H1 (cell line): ENCODE measurements at regions not wholly inside any gene's neighbourhood (a gene's known extent, or its start where the extent isn't known, plus 50 kb on each side); places are given as distances from the start of the nearest gene placed in this dataset.

Experiments
- CTCF ChIA-PET: fragments of 300-600 bp; sonication (Branson Sonifier 250); formaldehyde crosslinking; loops from one replicate; lab custom pipeline; 2021; ENCODE audit not compliant: partially characterized antibody; lab: Charles Lee
- POLR2A ChIA-PET: fragments of 300-600 bp; sonication (Branson Sonifier 250); formaldehyde crosslinking; loops from one replicate; lab custom pipeline; 2021; ENCODE audit warnings: inconsistent platforms; ENCODE audit not compliant: partially characterized antibody; lab: Charles Lee
- DNase-seq, 2 experiments: peaks; one replicate each; pipeline versions ENCODE4 v3.0.0 to v3.0.0-alpha.2; 2010 to 2022; ENCODE audit warnings: low spot score in 2 of 2, low read depth in 1 of 2, mixed read lengths in 1 of 2
- FAIRE-seq: peaks from 2 replicates; lab custom pipeline; 2011; peaks lifted over from hg19 to GRCh38; lab: Jason Lieb, UNC
- H2AFZ ChIP-seq: 2 replicates; pipeline ENCODE4 v1.8.1; 2012; ENCODE audit warnings: low read length, inconsistent platforms
- H2AK5ac ChIP-seq: 2 replicates; pipeline ENCODE4 v1.6.1; 2013; ENCODE audit warnings: low read depth, low read length
- H2BK120ac ChIP-seq: replicated peaks from 2 replicates; pipeline ENCODE3; 2013; ENCODE audit warnings: low read depth, low read length, inconsistent platforms
- H2BK12ac ChIP-seq: 2 replicates; pipeline ENCODE4 v1.6.1; 2013; ENCODE audit warnings: low read depth, low read length
- H2BK15ac ChIP-seq: 2 replicates; pipeline ENCODE4 v1.6.1; 2013; ENCODE audit warnings: low read length
- H2BK20ac ChIP-seq: 2 replicates; pipeline ENCODE4 v1.6.1; 2013; ENCODE audit warnings: low read length
- H2BK5ac ChIP-seq: 2 replicates; pipeline ENCODE4 v1.6.1; 2013; ENCODE audit warnings: low read depth, low read length
- H3K14ac ChIP-seq: 2 replicates; pipeline ENCODE4 v1.6.1; 2013; ENCODE audit warnings: inconsistent platforms; ENCODE audit not compliant: insufficient read length
- H3K18ac ChIP-seq: 2 replicates; pipeline ENCODE4 v1.6.1; 2013; ENCODE audit warnings: low read length; ENCODE audit errors: extremely low read depth
- H3K23ac ChIP-seq: 2 replicates; pipeline ENCODE4 v1.6.1; 2013; ENCODE audit warnings: inconsistent platforms; ENCODE audit not compliant: insufficient read length
- H3K23me2 ChIP-seq: 2 replicates; pipeline ENCODE4 v1.6.1; 2013; ENCODE audit warnings: low read depth, low read length
- H3K27ac ChIP-seq: 2 replicates; pipeline ENCODE4 v1.6.1; 2011; ENCODE audit warnings: low read depth, low read length, inconsistent platforms
- H3K27me3 ChIP-seq, 4 experiments: replicated peaks in 1 of 4; 1 replicate in 1 of 4; 2 replicates in 3 of 4; pipeline versions ENCODE4 v1.6.1 to v1.8.1; 2011 to 2013; ENCODE audit warnings: low read length in 3 of 4, mild to moderate bottlenecking in 3 of 4, inconsistent platforms in 2 of 4, mixed read lengths in 2 of 4, moderate library complexity in 1 of 4; ENCODE audit not compliant: control insufficient read depth in 3 of 4, insufficient read depth in 3 of 4; ENCODE audit errors: extremely low read depth in 1 of 4
- H3K36me3 ChIP-seq, 4 experiments: 2 replicates each; pipeline versions ENCODE4 v1.6.1 to v1.8.1; 2011 to 2013; ENCODE audit warnings: mild to moderate bottlenecking in 4 of 4, low read length in 3 of 4, moderate library complexity in 2 of 4, control low read depth in 1 of 4, inconsistent platforms in 1 of 4; ENCODE audit not compliant: insufficient read depth in 4 of 4, control insufficient read depth in 2 of 4
- H3K4ac ChIP-seq: replicated peaks from 2 replicates; pipeline ENCODE3; 2013; ENCODE audit warnings: low read length, low read depth, mixed read lengths, inconsistent platforms; ENCODE audit not compliant: insufficient read length
- H3K4me1 ChIP-seq, 4 experiments: replicated peaks in 1 of 4; 1 replicate in 1 of 4; 2 replicates in 3 of 4; pipeline versions ENCODE4 v1.6.1 to v1.8.1; 2011 to 2013; ENCODE audit warnings: low read length in 3 of 4, inconsistent platforms in 2 of 4, mixed read lengths in 1 of 4; ENCODE audit not compliant: insufficient read depth in 4 of 4, control insufficient read depth in 3 of 4
- H3K4me2 ChIP-seq, 2 experiments: 2 replicates each; pipeline versions ENCODE4 v1.6.1 to v1.8.1; 2011 to 2013; ENCODE audit warnings: low read depth in 2 of 2, low read length in 2 of 2, control low read depth in 1 of 2, inconsistent platforms in 1 of 2, mild to moderate bottlenecking in 1 of 2; ENCODE audit not compliant: insufficient read depth in 1 of 2
- H3K4me3 ChIP-seq, 4 experiments: fragments of 200-600, 300-600 bp in 1 of 4; sonication (generic), shearing (Covaris generic), sonication (Bioruptor Twin) in 1 of 4; 2 replicates each; pipeline versions ENCODE4 v1.5.1 to v1.8.1; 2011 to 2016; ENCODE audit warnings: low read length in 4 of 4, low read depth in 3 of 4, control low read depth in 2 of 4, inconsistent platforms in 2 of 4, mild to moderate bottlenecking in 2 of 4, mixed read lengths in 1 of 4, moderate library complexity in 1 of 4; ENCODE audit not compliant: insufficient read depth in 2 of 4; ENCODE audit errors: extremely low read depth in 1 of 4
- H3K56ac ChIP-seq: replicated peaks from 2 replicates; pipeline ENCODE3; 2013; ENCODE audit warnings: low read depth, mild to moderate bottlenecking, mixed read lengths, low read length, inconsistent platforms; ENCODE audit not compliant: insufficient read length
- H3K79me1 ChIP-seq: 2 replicates; pipeline ENCODE4 v1.6.1; 2013; ENCODE audit warnings: low read depth, low read length, control low read depth
- H3K79me2 ChIP-seq, 2 experiments: 2 replicates each; pipeline versions ENCODE4 v1.6.1 to v1.8.1; 2012 to 2013; ENCODE audit warnings: low read length in 2 of 2, mild to moderate bottlenecking in 2 of 2, inconsistent platforms in 1 of 2; ENCODE audit not compliant: insufficient read depth in 2 of 2, control insufficient read depth in 1 of 2
- H3K9ac ChIP-seq, 4 experiments: replicated peaks in 1 of 4; 1 replicate in 1 of 4; 2 replicates in 3 of 4; pipeline versions ENCODE4 v1.6.1 to v1.8.1; 2011 to 2013; ENCODE audit warnings: low read depth in 3 of 4, low read length in 3 of 4, control low read depth in 2 of 4, mild to moderate bottlenecking in 2 of 4, moderate library complexity in 2 of 4, inconsistent platforms in 1 of 4; ENCODE audit errors: extremely low read depth in 1 of 4
- H3K9me3 ChIP-seq, 2 experiments: 2 replicates each; pipeline versions ENCODE4 v1.6.1 to v1.8.1; 2012 to 2013; ENCODE audit warnings: mild to moderate bottlenecking in 2 of 2, moderate library complexity in 2 of 2, control low read depth in 1 of 2, inconsistent platforms in 1 of 2, low read depth in 1 of 2, low read length in 1 of 2, mixed read lengths in 1 of 2; ENCODE audit not compliant: insufficient read depth in 2 of 2
- H4K20me1 ChIP-seq, 2 experiments: replicated peaks in 1 of 2; 2 replicates each; pipeline versions ENCODE3 to v1.8.1; 2011 to 2013; ENCODE audit warnings: inconsistent platforms in 2 of 2, low read length in 2 of 2, mild to moderate bottlenecking in 1 of 2; ENCODE audit not compliant: insufficient read depth in 2 of 2, control insufficient read depth in 1 of 2
- H4K5ac ChIP-seq: 2 replicates; pipeline ENCODE4 v1.6.1; 2013; ENCODE audit warnings: low read length, low read depth, mixed read lengths, inconsistent platforms; ENCODE audit not compliant: insufficient read length
- H4K8ac ChIP-seq: 2 replicates; pipeline ENCODE4 v1.8.0; 2013; ENCODE audit warnings: mild to moderate bottlenecking, moderate library complexity, low read length, inconsistent platforms; ENCODE audit not compliant: insufficient read depth; ENCODE audit errors: extremely low read depth
- H4K91ac ChIP-seq: replicated peaks from 2 replicates; pipeline ENCODE3; 2013; ENCODE audit warnings: low read length, mixed read lengths, inconsistent platforms; ENCODE audit not compliant: insufficient read length
- CHD1 ChIP-seq: IDR thresholded peaks from 2 replicates; pipeline ENCODE4 v1.6.1; 2012; ENCODE audit warnings: low read depth, low read length, improper control_type of control experiment
- CREB1 ChIP-seq: IDR thresholded peaks from 2 replicates; pipeline ENCODE4 v1.6.1; 2012; ENCODE audit warnings: inconsistent platforms
- GABPA ChIP-seq: IDR thresholded peaks from 2 replicates; pipeline ENCODE4 v1.6.1; 2011; ENCODE audit warnings: mild to moderate bottlenecking, low read length, moderate library complexity, borderline replicate concordance; ENCODE audit not compliant: insufficient read depth
- HDAC6 ChIP-seq: IDR thresholded peaks from one replicate; pipeline ENCODE4 v1.7.1; 2012; ENCODE audit warnings: low read depth, mild to moderate bottlenecking, inconsistent platforms, low read length, moderate library complexity
- POU5F1 ChIP-seq: IDR thresholded peaks from 2 replicates; pipeline ENCODE4 v1.6.1; 2011; ENCODE audit warnings: low read depth, mild to moderate bottlenecking, low read length, moderate library complexity
- SAP30 ChIP-seq: fragments of 300-600 bp; sonication (generic); IDR thresholded peaks from 2 replicates; pipeline ENCODE4 v1.7.1; 2012; ENCODE audit warnings: low read length, moderate library complexity, mild to moderate bottlenecking, inconsistent platforms; ENCODE audit not compliant: insufficient read depth, insufficient replicate concordance
- SIRT6 ChIP-seq: IDR thresholded peaks from one replicate; pipeline ENCODE4 v1.7.1; 2012; ENCODE audit warnings: low read length, inconsistent platforms
- SP4 ChIP-seq: IDR thresholded peaks from 2 replicates; pipeline ENCODE4 v1.6.1; 2012; ENCODE audit warnings: low read length, inconsistent platforms
- TAF7 ChIP-seq: optimal IDR thresholded peaks from 2 replicates; pipeline ENCODE3; 2011; ENCODE audit warnings: low read depth, mild to moderate bottlenecking, inconsistent platforms, low read length, moderate library complexity, borderline replicate concordance
- TCF12 ChIP-seq: IDR thresholded peaks from 2 replicates; pipeline ENCODE4 v1.6.1; 2011; ENCODE audit warnings: low read depth, mild to moderate bottlenecking, low read length
- WGBS, 2 experiments: shearing (Covaris generic) in 1 of 2; methylation state at CpG; one replicate each; pipeline versions ENCODE4 v1.1.6 to v1.1.7; 2013 to 2015; ENCODE audit warnings: low lambda C conversion rate in 2 of 2, mixed read lengths in 2 of 2, inconsistent platforms in 1 of 2, low coverage in 1 of 2, missing lambda C conversion rate in 1 of 2; ENCODE audit not compliant: insufficient replicate concordance in 2 of 2, insufficient coverage in 1 of 2, insufficient read length in 1 of 2; ENCODE audit errors: extremely low coverage in 1 of 2, missing lambda C conversion rate in 1 of 2; 5-methylcytosine and 5-hydroxymethylcytosine counted together

- Histone ChIP-seq H3K4ac (no peak overlapping the region), H3K4me3 (no peak overlapping the region), H3K79me1 (no peaks in the 10 kb centered on the region), H3K56ac (no peak overlapping the region), H4K5ac (no peak overlapping the region), H4K8ac (no peak overlapping the region), H3K27me3 (no peaks in the 10 kb centered on the region), H4K91ac (no peak overlapping the region), H3K23me2 (no peaks in the 10 kb centered on the region), H4K20me1 (no peaks in the 10 kb centered on the region), H3K9ac (no peak overlapping the region), H2BK20ac (no peak overlapping the region), H2BK120ac (no peak overlapping the region), H2BK5ac (no peak overlapping the region), H2BK15ac (no peak overlapping the region), H3K9me3 (no peaks in the 10 kb centered on the region), H2AK5ac (no peak overlapping the region), H2AFZ (no peak overlapping the region), H3K14ac (no peak overlapping the region), H3K23ac (no peak overlapping the region), H2BK12ac (no peak overlapping the region), H3K79me2 (no peaks in the 10 kb centered on the region), H3K4me2 (no peak overlapping the region), H3K18ac (no peak overlapping the region), H3K4me1 (no peaks in the 10 kb centered on the region), H3K36me3 (no peaks in the 10 kb centered on the region), H3K27ac (no peak overlapping the region)
- no peak for DNase-seq
- ChIA-PET CTCF (interaction anchor here (1.6 kb wide), 1 partner anchor 11 kb away, joined by 4 read pairs; no protein-coding TSS in a partner anchor), POLR2A (no interaction called here)
- no peak for FAIRE-seq
- 74% methylated on average over 2 of the region's 2 CpGs; no CpG with 5 or more reads in 1 of the 2 experiments for WGBS, 2 experiments
- TF ChIP-seq CREB1 = no peak
- TF ChIP-seq TCF12 = no peak
- no peak for TF ChIP-seq SAP30
- TF ChIP-seq TAF7 = no peak
- TF ChIP-seq POU5F1 = no peak
- no peak for TF ChIP-seq CHD1
- no peak for TF ChIP-seq HDAC6
- TF ChIP-seq GABPA = no peak
- no peak for TF ChIP-seq SIRT6
- no peak for TF ChIP-seq SP4
Measured at GRCh38 chr12:29960122-29960521, 176.4 kb upstream of the TMTC1 start.
